ENCODE measurements at regions not wholly inside any gene's neighbourhood (a gene's known extent, or its start where the extent isn't known, plus 50 kb on each side); places are given as distances from the start of the nearest gene placed in this dataset.

- TF ChIP-seq CTCF (IDR thresholded peaks at IDR 0.05) (no peak), POLR2AphosphoS5 (IDR thresholded peaks at IDR 0.05) (no peak)
Measured at GRCh38 chr5:159452480-159453167, 122.3 kb upstream of the IL12B start.

Measured in breast epithelium (tissue), 3 donors.